Endothelial cell of umbilical vein (primary cell): ENCODE measurements at regions not wholly inside any gene's neighbourhood (a gene's known extent, or its start where the extent isn't known, plus 50 kb on each side); places are given as distances from the start of the nearest gene placed in this dataset.

Experiments used
- BruUV-seq: library from RNA; stranded (reverse); fragments of 400-500 nt; replicated peaks from 2 replicates; lab custom pipeline; 2021; lab: Mats Ljungman, UMichigan
- CTCF ChIA-PET: fragments of 300-600, 350-600 bp; sonication (Branson Sonifier 250); formaldehyde crosslinking; loops from one replicate; lab custom pipeline; 2021; ENCODE audit warnings: antibody characterized with exemption, inconsistent platforms; lab: Charles Lee
- POLR2A ChIA-PET: fragments of 300-600, 350-600 bp; sonication (Branson Sonifier 250); formaldehyde crosslinking; loops from one replicate; lab custom pipeline; 2021; ENCODE audit warnings: antibody characterized with exemption, inconsistent platforms; lab: Charles Lee
- DNase-seq: peaks from one replicate; pipeline ENCODE4 v3.0.0-alpha.2; 2011; ENCODE audit warnings: low read depth, low spot score
- FAIRE-seq: peaks from 2 replicates; lab custom pipeline; 2011; peaks lifted over from hg19 to GRCh38; lab: Jason Lieb, UNC
- H2AFZ ChIP-seq: 2 replicates; pipeline ENCODE4 v1.6.0; 2012; ENCODE audit warnings: low read depth, low read length, control low read depth, inconsistent platforms
- H3K27ac ChIP-seq: 2 replicates; pipeline ENCODE4 v1.5.1; 2011; ENCODE audit warnings: low read depth, mild to moderate bottlenecking, control low read depth, low read length, moderate library complexity; ENCODE audit not compliant: insufficient read depth
- H3K27me3 ChIP-seq, 2 experiments: 2 replicates each; pipeline versions ENCODE4 v1.6.0 to v1.6.1; 2011; ENCODE audit warnings: low read length in 2 of 2, mixed read lengths in 1 of 2; ENCODE audit not compliant: control insufficient read depth in 2 of 2, insufficient read depth in 2 of 2
- H3K36me3 ChIP-seq, 2 experiments: 2 replicates in 1 of 2; 3 replicates in 1 of 2; pipeline ENCODE4 v1.5.1; 2011; ENCODE audit warnings: low read length in 2 of 2, mild to moderate bottlenecking in 1 of 2, moderate library complexity in 1 of 2; ENCODE audit not compliant: control insufficient read depth in 2 of 2, insufficient read depth in 2 of 2; ENCODE audit errors: extremely low read depth in 1 of 2
- H3K4me1 ChIP-seq: 3 replicates; pipeline ENCODE4 v1.5.1; 2011; ENCODE audit warnings: mild to moderate bottlenecking, low read length; ENCODE audit not compliant: control insufficient read depth, insufficient read depth; ENCODE audit errors: extremely low read depth
- H3K4me2 ChIP-seq: 2 replicates; pipeline ENCODE4 v1.6.1; 2011; ENCODE audit warnings: low read length, control low read depth, mixed read lengths; ENCODE audit not compliant: insufficient read depth
- H3K4me3 ChIP-seq, 3 experiments: fragments of 200-600 bp in 1 of 3; sonication (generic), shearing (Covaris generic) in 1 of 3; replicated peaks in 1 of 3; 2 replicates each; pipeline ENCODE4 v1.5.1; 2011 to 2016; ENCODE audit warnings: control low read depth in 3 of 3, low read length in 3 of 3, mild to moderate bottlenecking in 2 of 3, inconsistent platforms in 1 of 3, low read depth in 1 of 3, moderate library complexity in 1 of 3; ENCODE audit not compliant: insufficient read depth in 1 of 3
- H3K79me2 ChIP-seq: 2 replicates; pipeline ENCODE4 v1.6.0; 2012; ENCODE audit warnings: low read length, inconsistent platforms; ENCODE audit not compliant: control insufficient read depth, insufficient read depth
- H3K9ac ChIP-seq: replicated peaks from 2 replicates; pipeline ENCODE3; 2011; ENCODE audit warnings: low read length, control low read depth; ENCODE audit not compliant: insufficient read depth; ENCODE audit errors: extremely low read depth
- H3K9me1 ChIP-seq: replicated peaks from 3 replicates; pipeline ENCODE4 v1.6.0; 2011; ENCODE audit warnings: mild to moderate bottlenecking, low read length; ENCODE audit not compliant: control insufficient read depth, insufficient read depth; ENCODE audit errors: extremely low read depth
- H3K9me3 ChIP-seq: replicated peaks from 2 replicates; pipeline ENCODE4 v1.5.1; 2012; ENCODE audit warnings: low read length, inconsistent platforms; ENCODE audit not compliant: control insufficient read depth, insufficient read depth
- H4K20me1 ChIP-seq: replicated peaks from 2 replicates; pipeline ENCODE3; 2011; ENCODE audit warnings: mild to moderate bottlenecking, low read length; ENCODE audit not compliant: control insufficient read depth, insufficient read depth; ENCODE audit errors: extremely low read depth
- CTCF ChIP-seq, 2 donors: IDR thresholded peaks; 1 replicate in 1 of 2; 2 replicates in 1 of 2; pipeline ENCODE4 v1.5.1; 2011; ENCODE audit warnings: low read length in 2 of 2, mild to moderate bottlenecking in 2 of 2, moderate library complexity in 2 of 2, control low read depth in 1 of 2, inconsistent platforms in 1 of 2, low read depth in 1 of 2; ENCODE audit not compliant: insufficient read depth in 1 of 2; ENCODE audit errors: extremely low read depth in 1 of 2
- EZH2 ChIP-seq: IDR thresholded peaks from 2 replicates; pipeline ENCODE4 v1.6.1; 2012; ENCODE audit warnings: borderline replicate concordance, low read depth, mild to moderate bottlenecking, moderate library complexity, low read length, inconsistent platforms; ENCODE audit not compliant: severe bottlenecking
- FOS ChIP-seq: IDR thresholded peaks from 2 replicates; pipeline ENCODE4 v1.6.1; 2011; ENCODE audit warnings: mild to moderate bottlenecking, low read length, moderate library complexity, borderline replicate concordance; ENCODE audit not compliant: insufficient read depth
- GATA2 ChIP-seq: IDR thresholded peaks from 2 replicates; pipeline ENCODE4 v1.7.0; 2011; ENCODE audit warnings: low read depth, mild to moderate bottlenecking, moderate library complexity, mixed read lengths, low read length; ENCODE audit not compliant: insufficient read length, insufficient read depth
- JUN ChIP-seq: IDR thresholded peaks from 2 replicates; pipeline ENCODE4 v1.6.1; 2011; ENCODE audit warnings: borderline replicate concordance, low read depth; ENCODE audit not compliant: insufficient read length, insufficient read depth
- MAX ChIP-seq: IDR thresholded peaks from 2 replicates; pipeline ENCODE4 v1.6.1; 2011; ENCODE audit not compliant: insufficient read depth, insufficient read length
- MYC ChIP-seq: IDR thresholded peaks from one replicate; pipeline ENCODE4 v1.6.1; 2011; ENCODE audit warnings: mild to moderate bottlenecking, low read depth, low read length
- POLR2A ChIP-seq: IDR thresholded peaks from 2 replicates; pipeline ENCODE4 v1.6.1; 2012; ENCODE audit warnings: low read depth, mild to moderate bottlenecking, control low read depth, low read length
- POLR2AphosphoS5 ChIP-seq: IDR thresholded peaks from 2 replicates; pipeline ENCODE4 v1.6.1; 2012; ENCODE audit warnings: low read depth, mild to moderate bottlenecking, control low read depth, low read length, moderate library complexity; ENCODE audit not compliant: insufficient read depth
- dilution Hi-C: fragments of 300-500 bp; cut with MboI; formaldehyde crosslinking; loops from one replicate; pipeline ENCODE4 v1.15.0; 2019; ENCODE audit warnings: low sequenced_read_pairs; ENCODE audit not compliant: extremely low pct_ligation_motif_present
- intact Hi-C: fragments of 100-400 bp; cut with micrococcal nuclease; formaldehyde crosslinking; loops from one replicate; pipeline ENCODE4 v1.10.0; 2022

- Histone ChIP-seq H4K20me1 (no peaks in the 10 kb centered on the region), H3K4me2 (no peak overlapping the region), H3K36me3 (no peaks in the 10 kb centered on the region), H3K9me3 (no peaks in the 10 kb centered on the region), H2AFZ (no peak overlapping the region), H3K27ac (no peak overlapping the region), H3K9me1 (no peaks in the 10 kb centered on the region), H3K4me1 (no peaks in the 10 kb centered on the region), H3K27me3 (no peaks in the 10 kb centered on the region), H3K79me2 (no peaks in the 10 kb centered on the region), H3K9ac (no peak overlapping the region), H3K4me3 (no peak overlapping the region)
- dilution Hi-C loops (no loop called here), intact Hi-C loops (no loop called here)
- BruUV-seq = no TSS peak
- DNase-seq = no peak
- FAIRE-seq = no peak
- TF ChIP-seq POLR2A (no peak), MAX (no peak), FOS (no peak), GATA2 (no peak), EZH2 (no peak), CTCF (IDR thresholded peaks at IDR 0.05; ENCODE audit: extremely low read depth in 1 of 2, insufficient read depth in 1 of 2, low read depth in 1 of 2, low read length in 2 of 2) (no peak), POLR2AphosphoS5 (no peak), JUN (no peak), MYC (no peak)
- CTCF ChIA-PET = no interaction called here
- POLR2A ChIA-PET = no interaction called here
Observed at GRCh38 chr11:92473736-92474135, 249.1 kb downstream of the FAT3 start.
